T-helper 1 cell (primary cell): ENCODE measurements at regions not wholly inside any gene's neighbourhood (a gene's known extent, or its start where the extent isn't known, plus 50 kb on each side); places are given as distances from the start of the nearest gene placed in this dataset.
"Not testable (repeated sequence)": the region's sequence is repeated elsewhere in the genome, so short reads cannot be mapped to it uniquely, and the experiment has no call there.

Source experiments
- DNase-seq, 5 donors: peaks; one replicate each; pipeline ENCODE4 v3.0.0-alpha.2; 2012 to 2020

- not testable (repeated sequence) for DNase-seq
Measured at GRCh38 chr12:76292891-76293290, 55.3 kb downstream of the BBS10 start.

- DNase-seq: not testable (repeated sequence)
Measured at GRCh38 chr12:76292305-76292704, 55.9 kb downstream of the BBS10 start.

- no peak for DNase-seq
Measured at GRCh38 chr12:76290963-76291859, 57.0 kb downstream of the BBS10 start.

GRCh38 chr12:76288218-76288617 is 60.0 kb downstream of the BBS10 start:
- DNase-seq: no peak

GRCh38 chr12:76284816-76285750 is 63.1 kb downstream of the BBS10 start:
- no peak for DNase-seq

GRCh38 chr12:76282744-76283143 is 65.5 kb downstream of the BBS10 start:
- no peak for DNase-seq

GRCh38 chr12:76277480-76277879 is 70.7 kb downstream of the BBS10 start:
- no peak for DNase-seq

GRCh38 chr12:76276499-76277151 is 71.6 kb downstream of the BBS10 start:
- DNase-seq: no peak

- DNase-seq: no peak
Measured at GRCh38 chr12:76275511-76276093, 72.6 kb downstream of the BBS10 start.

GRCh38 chr12:76274420-76275083 is 73.7 kb downstream of the BBS10 start:
- peak in 1 of 5 donors; percentile 56 for DNase-seq

- DNase-seq: no peak
Measured at GRCh38 chr12:76272287-76272686, 75.9 kb downstream of the BBS10 start.

GRCh38 chr12:76270657-76271358 is 77.4 kb downstream of the BBS10 start:
- DNase-seq: no peak

- DNase-seq: no peak
Measured at GRCh38 chr12:76268267-76268666, 79.9 kb downstream of the BBS10 start.

GRCh38 chr12:76266797-76267196 is 81.4 kb downstream of the BBS10 start:
- no peak for DNase-seq

- no peak for DNase-seq
Measured at GRCh38 chr12:76265424-76266180, 82.6 kb downstream of the BBS10 start.

- no peak for DNase-seq
Measured at GRCh38 chr12:76264611-76265012, 83.6 kb downstream of the BBS10 start.

GRCh38 chr12:76263696-76264095 is 84.5 kb downstream of the BBS10 start:
- no peak for DNase-seq

- no peak for DNase-seq
Measured at GRCh38 chr12:76260390-76260748, 87.8 kb downstream of the BBS10 start.

GRCh38 chr12:76259660-76260389 is 88.4 kb downstream of the BBS10 start:
- DNase-seq: no peak

- no peak for DNase-seq
Measured at GRCh38 chr12:76259106-76259505, 89.1 kb downstream of the BBS10 start.
